HL-60 (cell line): ENCODE measurements at regions not wholly inside any gene's neighbourhood (a gene's known extent, or its start where the extent isn't known, plus 50 kb on each side); places are given as distances from the start of the nearest gene placed in this dataset.

Experiments used
- DNase-seq, 2 experiments: peaks; one replicate each; pipeline ENCODE4 v3.0.0-alpha.2; 2010 to 2020; ENCODE audit warnings: low read depth in 1 of 2, low spot score in 1 of 2
- H3K27ac ChIP-seq: fragments of 250-450 bp; sonication (Bioruptor Pico); replicated peaks from 2 replicates; pipeline ENCODE4 v1.5.1; 2020; ENCODE audit warnings: mild to moderate bottlenecking, moderate library complexity
- H3K27me3 ChIP-seq: fragments of 250-450 bp; sonication (Bioruptor Pico); 2 replicates; pipeline ENCODE4 v1.5.1; 2021; ENCODE audit warnings: mild to moderate bottlenecking, moderate library complexity; ENCODE audit not compliant: insufficient read depth, poor library complexity, severe bottlenecking
- H3K4me3 ChIP-seq: replicated peaks from 2 replicates; pipeline ENCODE4 v1.5.1; 2011; ENCODE audit warnings: mild to moderate bottlenecking, control low read depth, low read length; ENCODE audit not compliant: insufficient read depth
- GABPA ChIP-seq: IDR thresholded peaks from 2 replicates; pipeline ENCODE4 v1.6.1; 2012; ENCODE audit warnings: low read depth
- POLR2AphosphoS5 ChIP-seq: IDR thresholded peaks from 2 replicates; pipeline ENCODE4 v1.6.1; 2012; ENCODE audit warnings: low read depth
- SPI1 ChIP-seq: IDR thresholded peaks from 2 replicates; pipeline ENCODE4 v1.6.1; 2012; ENCODE audit warnings: low read depth, mild to moderate bottlenecking, borderline replicate concordance
- TF ChIP-seq, protein P1 (sequence below): IDR thresholded peaks from one replicate; pipeline ENCODE4 v1.5.1; 2011; ENCODE audit warnings: low read length, control low read depth, inconsistent platforms; ENCODE audit not compliant: insufficient read depth
- TF ChIP-seq, protein P2 (sequence below): IDR thresholded peaks from 2 replicates; pipeline ENCODE4 v1.6.1; 2012; ENCODE audit warnings: low read depth; ENCODE audit not compliant: insufficient replicate concordance

DNA sequence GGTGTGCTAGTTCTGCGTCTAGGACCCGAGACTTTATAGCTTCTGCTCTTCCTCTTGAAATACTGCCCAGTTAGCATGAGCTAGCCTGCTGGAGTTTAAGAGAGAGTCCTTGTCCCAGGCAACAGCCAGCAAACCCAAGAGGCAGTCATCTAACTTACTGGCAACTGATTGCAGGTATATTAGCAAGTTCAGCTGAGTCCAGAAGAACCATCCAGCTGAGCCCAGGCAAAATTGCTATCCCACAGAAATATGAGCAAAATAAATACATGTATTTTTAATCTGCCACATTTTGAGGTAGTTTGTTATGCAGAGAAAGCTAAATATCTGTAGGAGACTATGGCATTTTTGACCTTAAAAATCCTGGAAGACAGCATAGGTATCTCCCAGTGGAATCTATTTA is 174.4 kb upstream of the CMC1 start:
- TF ChIP-seq SPI1 (no peak), GABPA (no peak), POLR2AphosphoS5 (no peak)
- TF ChIP-seq, protein P1, sequence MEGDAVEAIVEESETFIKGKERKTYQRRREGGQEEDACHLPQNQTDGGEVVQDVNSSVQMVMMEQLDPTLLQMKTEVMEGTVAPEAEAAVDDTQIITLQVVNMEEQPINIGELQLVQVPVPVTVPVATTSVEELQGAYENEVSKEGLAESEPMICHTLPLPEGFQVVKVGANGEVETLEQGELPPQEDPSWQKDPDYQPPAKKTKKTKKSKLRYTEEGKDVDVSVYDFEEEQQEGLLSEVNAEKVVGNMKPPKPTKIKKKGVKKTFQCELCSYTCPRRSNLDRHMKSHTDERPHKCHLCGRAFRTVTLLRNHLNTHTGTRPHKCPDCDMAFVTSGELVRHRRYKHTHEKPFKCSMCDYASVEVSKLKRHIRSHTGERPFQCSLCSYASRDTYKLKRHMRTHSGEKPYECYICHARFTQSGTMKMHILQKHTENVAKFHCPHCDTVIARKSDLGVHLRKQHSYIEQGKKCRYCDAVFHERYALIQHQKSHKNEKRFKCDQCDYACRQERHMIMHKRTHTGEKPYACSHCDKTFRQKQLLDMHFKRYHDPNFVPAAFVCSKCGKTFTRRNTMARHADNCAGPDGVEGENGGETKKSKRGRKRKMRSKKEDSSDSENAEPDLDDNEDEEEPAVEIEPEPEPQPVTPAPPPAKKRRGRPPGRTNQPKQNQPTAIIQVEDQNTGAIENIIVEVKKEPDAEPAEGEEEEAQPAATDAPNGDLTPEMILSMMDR, result no peak
- TF ChIP-seq, protein P2, sequence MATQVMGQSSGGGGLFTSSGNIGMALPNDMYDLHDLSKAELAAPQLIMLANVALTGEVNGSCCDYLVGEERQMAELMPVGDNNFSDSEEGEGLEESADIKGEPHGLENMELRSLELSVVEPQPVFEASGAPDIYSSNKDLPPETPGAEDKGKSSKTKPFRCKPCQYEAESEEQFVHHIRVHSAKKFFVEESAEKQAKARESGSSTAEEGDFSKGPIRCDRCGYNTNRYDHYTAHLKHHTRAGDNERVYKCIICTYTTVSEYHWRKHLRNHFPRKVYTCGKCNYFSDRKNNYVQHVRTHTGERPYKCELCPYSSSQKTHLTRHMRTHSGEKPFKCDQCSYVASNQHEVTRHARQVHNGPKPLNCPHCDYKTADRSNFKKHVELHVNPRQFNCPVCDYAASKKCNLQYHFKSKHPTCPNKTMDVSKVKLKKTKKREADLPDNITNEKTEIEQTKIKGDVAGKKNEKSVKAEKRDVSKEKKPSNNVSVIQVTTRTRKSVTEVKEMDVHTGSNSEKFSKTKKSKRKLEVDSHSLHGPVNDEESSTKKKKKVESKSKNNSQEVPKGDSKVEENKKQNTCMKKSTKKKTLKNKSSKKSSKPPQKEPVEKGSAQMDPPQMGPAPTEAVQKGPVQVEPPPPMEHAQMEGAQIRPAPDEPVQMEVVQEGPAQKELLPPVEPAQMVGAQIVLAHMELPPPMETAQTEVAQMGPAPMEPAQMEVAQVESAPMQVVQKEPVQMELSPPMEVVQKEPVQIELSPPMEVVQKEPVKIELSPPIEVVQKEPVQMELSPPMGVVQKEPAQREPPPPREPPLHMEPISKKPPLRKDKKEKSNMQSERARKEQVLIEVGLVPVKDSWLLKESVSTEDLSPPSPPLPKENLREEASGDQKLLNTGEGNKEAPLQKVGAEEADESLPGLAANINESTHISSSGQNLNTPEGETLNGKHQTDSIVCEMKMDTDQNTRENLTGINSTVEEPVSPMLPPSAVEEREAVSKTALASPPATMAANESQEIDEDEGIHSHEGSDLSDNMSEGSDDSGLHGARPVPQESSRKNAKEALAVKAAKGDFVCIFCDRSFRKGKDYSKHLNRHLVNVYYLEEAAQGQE, result no peak
- no peak for DNase-seq
- H3K27ac ChIP-seq, result no peak overlapping the region
- no peaks in the 10 kb centered on the region for H3K27me3 ChIP-seq
- no peak overlapping the region for H3K4me3 ChIP-seq

DNA sequence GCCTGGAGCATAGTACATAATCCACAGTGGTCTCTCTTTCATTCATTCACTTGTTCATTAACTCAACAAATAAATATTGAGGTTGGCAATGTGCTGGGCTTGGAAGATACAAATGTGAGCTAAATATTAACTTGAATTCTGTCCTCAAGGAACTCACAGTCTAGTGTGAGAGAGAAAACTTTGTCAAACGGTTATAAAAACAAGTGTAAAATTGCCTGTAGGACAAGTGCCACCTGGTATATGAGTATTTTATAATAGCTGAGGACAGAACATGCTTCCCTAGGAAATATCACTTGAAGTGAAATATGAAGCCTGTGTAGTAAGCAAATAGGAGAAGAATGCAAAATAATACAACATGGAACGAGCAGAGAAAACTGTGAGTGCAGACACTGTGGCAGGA is 173.1 kb upstream of the CMC1 start:
- H3K27ac ChIP-seq, result no peak overlapping the region
- no peak for DNase-seq
- no peak for TF ChIP-seq GABPA
- TF ChIP-seq POLR2AphosphoS5, result no peak
- TF ChIP-seq, protein P1, result no peak
- no peak for TF ChIP-seq SPI1
- TF ChIP-seq, protein P2, result no peak
- no peaks in the 10 kb centered on the region for H3K27me3 ChIP-seq
- H3K4me3 ChIP-seq, result no peak overlapping the region

DNA sequence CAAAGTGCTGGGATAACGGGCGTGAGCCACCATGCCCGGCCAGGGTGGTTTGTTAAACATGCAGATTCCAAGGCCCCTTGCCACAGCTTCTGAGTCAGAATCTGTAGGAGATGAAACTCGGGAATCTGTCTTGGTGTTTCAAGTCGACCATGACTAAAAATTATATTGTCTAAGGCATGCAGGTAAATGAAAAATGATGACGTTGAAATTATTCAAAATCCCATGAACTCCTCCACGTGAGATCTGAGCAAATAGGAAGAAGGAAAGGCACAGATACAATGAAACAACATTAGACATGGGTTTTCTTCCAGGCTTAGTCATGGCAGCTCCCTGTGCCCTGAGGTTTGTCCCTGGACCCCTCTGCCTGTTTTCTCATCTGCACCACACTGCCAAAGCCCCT is 172.0 kb upstream of the CMC1 start:
- H3K27ac ChIP-seq, result no peak overlapping the region
- no peak for DNase-seq
- H3K4me3 ChIP-seq, result no peak overlapping the region
- no peaks in the 10 kb centered on the region for H3K27me3 ChIP-seq
- TF ChIP-seq, protein P2, result no peak

DNA sequence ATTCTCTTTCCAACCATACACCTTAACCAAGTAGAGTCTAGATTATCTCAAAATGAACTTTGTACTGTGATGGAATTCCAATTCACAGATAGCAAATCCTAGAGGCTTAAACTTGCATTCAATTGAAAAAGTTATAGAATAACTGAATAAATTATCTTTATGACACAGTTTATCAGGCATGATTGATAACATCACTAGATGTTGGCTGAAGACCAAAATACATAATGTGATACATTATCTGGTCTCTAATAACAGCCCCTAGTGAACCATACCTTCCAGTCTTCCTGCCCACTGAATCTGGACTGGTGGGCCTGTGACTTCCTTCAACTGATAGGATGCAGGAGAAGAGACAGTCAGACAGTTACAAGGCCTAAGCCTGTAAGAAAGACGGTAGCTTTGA is 165.2 kb upstream of the CMC1 start:
- no peak for DNase-seq
- no peak overlapping the region for H3K27ac ChIP-seq
- H3K27me3 ChIP-seq, result no peaks in the 10 kb centered on the region
- H3K4me3 ChIP-seq, result no peak overlapping the region
- TF ChIP-seq SPI1 (no peak), GABPA (no peak), POLR2AphosphoS5 (no peak)
- TF ChIP-seq, protein P1, result no peak
- TF ChIP-seq, protein P2, result no peak
